ENCODE measurements at regions not wholly inside any gene's neighbourhood (a gene's known extent, or its start where the extent isn't known, plus 50 kb on each side); places are given as distances from the start of the nearest gene placed in this dataset.
"Not testable (repeated sequence)": the region's sequence is repeated elsewhere in the genome, so short reads cannot be mapped to it uniquely, and the experiment has no call there.

DNA sequence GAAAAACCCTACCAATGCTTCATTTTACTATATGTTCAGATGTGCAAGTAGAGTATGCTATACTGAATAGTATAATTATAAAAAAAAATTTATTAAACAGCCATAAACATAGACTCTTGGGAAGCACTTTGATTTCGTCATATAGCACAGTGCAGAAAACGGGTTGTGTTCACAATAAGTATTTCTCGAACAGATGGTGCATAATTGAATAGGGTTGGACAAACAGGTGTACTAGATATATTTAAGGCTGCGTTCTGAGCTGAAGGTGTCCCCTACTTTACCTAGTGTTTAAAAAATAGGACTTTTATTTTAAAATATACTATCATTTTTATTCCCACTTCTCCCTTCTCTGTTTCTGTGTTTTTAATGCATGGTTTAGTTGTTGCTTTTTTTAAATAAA lies 841.5 kb downstream of the ANKRD7 start:
- no peak overlapping the region for H3K4me3 ChIP-seq (ENCODE audit: low read depth, low read length)
- H3K27me3 ChIP-seq (ENCODE audit: control insufficient read depth, insufficient read depth, low read length): no peaks in the 10 kb centered on the region
- no peak for DNase-seq (ENCODE audit: low read depth)
- no peaks in the 10 kb centered on the region for H3K36me3 ChIP-seq (ENCODE audit: control insufficient read depth, insufficient read depth, low read length)
- TF ChIP-seq, protein P1, sequence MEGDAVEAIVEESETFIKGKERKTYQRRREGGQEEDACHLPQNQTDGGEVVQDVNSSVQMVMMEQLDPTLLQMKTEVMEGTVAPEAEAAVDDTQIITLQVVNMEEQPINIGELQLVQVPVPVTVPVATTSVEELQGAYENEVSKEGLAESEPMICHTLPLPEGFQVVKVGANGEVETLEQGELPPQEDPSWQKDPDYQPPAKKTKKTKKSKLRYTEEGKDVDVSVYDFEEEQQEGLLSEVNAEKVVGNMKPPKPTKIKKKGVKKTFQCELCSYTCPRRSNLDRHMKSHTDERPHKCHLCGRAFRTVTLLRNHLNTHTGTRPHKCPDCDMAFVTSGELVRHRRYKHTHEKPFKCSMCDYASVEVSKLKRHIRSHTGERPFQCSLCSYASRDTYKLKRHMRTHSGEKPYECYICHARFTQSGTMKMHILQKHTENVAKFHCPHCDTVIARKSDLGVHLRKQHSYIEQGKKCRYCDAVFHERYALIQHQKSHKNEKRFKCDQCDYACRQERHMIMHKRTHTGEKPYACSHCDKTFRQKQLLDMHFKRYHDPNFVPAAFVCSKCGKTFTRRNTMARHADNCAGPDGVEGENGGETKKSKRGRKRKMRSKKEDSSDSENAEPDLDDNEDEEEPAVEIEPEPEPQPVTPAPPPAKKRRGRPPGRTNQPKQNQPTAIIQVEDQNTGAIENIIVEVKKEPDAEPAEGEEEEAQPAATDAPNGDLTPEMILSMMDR (IDR thresholded peaks at IDR 0.05; ENCODE audit: insufficient read depth, low read length, poor library complexity, severe bottlenecking): no peak

DNA sequence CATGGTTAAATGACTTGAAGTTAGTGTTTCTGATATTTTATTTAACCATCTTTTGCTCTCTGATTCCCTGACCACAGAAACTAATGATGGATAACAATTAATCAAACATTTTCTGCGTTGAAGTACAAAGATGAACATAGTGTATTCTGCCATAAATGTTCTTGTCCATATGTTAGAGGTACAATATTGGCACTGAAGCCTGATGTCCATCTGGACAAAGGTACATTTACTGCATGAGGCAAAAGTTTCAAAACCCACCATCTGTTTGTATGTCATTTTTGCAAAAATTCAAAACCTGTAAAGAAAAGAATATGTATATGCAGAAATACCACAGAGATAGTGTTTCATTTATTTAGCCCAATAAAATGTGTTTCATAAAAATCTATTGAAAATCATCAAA lies 861.5 kb downstream of the ANKRD7 start:
- no peak for DNase-seq (ENCODE audit: low read depth)
- no peaks in the 10 kb centered on the region for H3K27me3 ChIP-seq (ENCODE audit: control insufficient read depth, insufficient read depth, low read length)
- TF ChIP-seq, protein P1 (IDR thresholded peaks at IDR 0.05; ENCODE audit: insufficient read depth, low read length, poor library complexity, severe bottlenecking): no peak
- H3K4me3 ChIP-seq (ENCODE audit: low read depth, low read length): no peak overlapping the region
- no peaks in the 10 kb centered on the region for H3K36me3 ChIP-seq (ENCODE audit: control insufficient read depth, insufficient read depth, low read length)

DNA sequence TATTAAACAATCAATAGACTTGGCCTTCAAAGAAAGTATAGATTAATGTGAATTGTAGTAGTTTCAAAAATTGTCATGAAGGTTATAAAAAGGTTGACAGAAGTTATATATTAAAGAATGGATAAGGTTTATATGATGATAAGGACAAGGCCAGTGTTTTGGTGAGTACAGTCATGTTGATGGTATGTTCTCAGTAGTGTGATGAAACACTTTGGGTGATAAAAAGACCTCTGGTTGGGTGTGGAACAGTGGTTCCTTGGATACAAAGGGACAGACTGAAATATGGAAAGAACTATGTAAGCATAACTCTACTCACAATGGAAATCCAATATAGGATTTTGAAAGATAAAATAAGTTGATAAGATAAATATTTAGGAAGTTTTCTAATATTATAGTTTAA lies 866.3 kb downstream of the ANKRD7 start:
- Histone ChIP-seq H3K27me3 (ENCODE audit: control insufficient read depth, insufficient read depth, low read length) (no peaks in the 10 kb centered on the region), H3K4me3 (ENCODE audit: low read depth, low read length) (no peak overlapping the region), H3K36me3 (ENCODE audit: control insufficient read depth, insufficient read depth, low read length) (no peaks in the 10 kb centered on the region)
- TF ChIP-seq, protein P1 (IDR thresholded peaks at IDR 0.05; ENCODE audit: insufficient read depth, low read length, poor library complexity, severe bottlenecking): no peak
- no peak for DNase-seq (ENCODE audit: low read depth)

DNA sequence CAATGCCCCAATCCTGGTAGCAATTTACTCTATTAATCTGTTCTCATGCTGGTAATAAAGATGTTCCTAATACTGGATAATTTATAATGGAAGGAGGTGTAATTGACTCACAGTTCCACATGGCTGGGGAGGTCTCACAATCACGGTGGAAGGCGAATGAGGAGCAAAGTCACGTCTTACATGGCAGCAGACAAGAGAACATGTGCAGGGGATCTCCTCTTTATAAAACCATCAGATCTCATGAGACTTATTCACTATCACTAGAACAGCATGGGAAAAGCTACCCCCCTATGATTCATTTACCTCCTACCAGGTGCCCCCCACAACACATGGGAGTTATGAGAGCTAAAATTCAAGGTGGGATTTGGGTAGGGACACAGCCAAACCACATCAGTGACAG lies 872.2 kb downstream of the ANKRD7 start:
- DNase-seq (ENCODE audit: low read depth): no peak
- Histone ChIP-seq H3K4me3 (ENCODE audit: low read depth, low read length) (no peak overlapping the region), H3K36me3 (ENCODE audit: control insufficient read depth, insufficient read depth, low read length) (no peaks in the 10 kb centered on the region), H3K27me3 (ENCODE audit: control insufficient read depth, insufficient read depth, low read length) (no peaks in the 10 kb centered on the region)
- TF ChIP-seq, protein P1 (IDR thresholded peaks at IDR 0.05; ENCODE audit: insufficient read depth, low read length, poor library complexity, severe bottlenecking): no peak

DNA sequence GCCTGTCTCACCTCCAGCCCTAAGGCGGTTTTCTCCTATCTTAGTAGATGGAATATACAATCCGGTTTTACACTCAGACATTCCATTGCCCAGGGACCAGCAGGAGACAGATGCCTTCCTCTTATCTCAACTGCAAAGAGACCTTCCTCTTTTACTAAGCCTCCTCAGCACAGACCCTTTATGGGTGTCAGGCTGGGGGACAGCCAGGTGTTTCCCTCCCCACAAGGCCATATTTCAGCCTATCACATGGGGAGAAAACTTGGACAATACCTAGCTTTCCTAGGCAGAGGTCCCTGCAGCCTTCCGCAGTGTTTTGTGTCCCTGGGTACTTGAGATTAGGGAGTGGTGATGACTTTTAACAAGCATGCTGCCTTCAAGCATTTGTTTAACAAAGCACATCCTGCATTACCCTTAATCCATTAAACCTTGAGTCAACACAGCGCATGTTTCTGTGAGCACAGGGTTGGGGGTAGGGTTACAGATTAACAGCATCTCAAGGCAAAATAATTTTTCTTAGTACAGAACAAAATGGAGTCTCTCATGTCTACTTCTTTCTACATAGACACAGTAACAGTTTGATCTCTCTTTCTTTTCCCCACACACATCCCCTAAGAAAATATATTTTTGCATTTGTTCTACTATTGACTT lies 876.2 kb downstream of the ANKRD7 start:
- not testable (repeated sequence) for H3K36me3 ChIP-seq (ENCODE audit: control insufficient read depth, insufficient read depth, low read length); H3K4me3 ChIP-seq (ENCODE audit: low read depth, low read length); H3K27me3 ChIP-seq (ENCODE audit: control insufficient read depth, insufficient read depth, low read length)
- peak; percentile 2 for DNase-seq (ENCODE audit: low read depth)

DNA sequence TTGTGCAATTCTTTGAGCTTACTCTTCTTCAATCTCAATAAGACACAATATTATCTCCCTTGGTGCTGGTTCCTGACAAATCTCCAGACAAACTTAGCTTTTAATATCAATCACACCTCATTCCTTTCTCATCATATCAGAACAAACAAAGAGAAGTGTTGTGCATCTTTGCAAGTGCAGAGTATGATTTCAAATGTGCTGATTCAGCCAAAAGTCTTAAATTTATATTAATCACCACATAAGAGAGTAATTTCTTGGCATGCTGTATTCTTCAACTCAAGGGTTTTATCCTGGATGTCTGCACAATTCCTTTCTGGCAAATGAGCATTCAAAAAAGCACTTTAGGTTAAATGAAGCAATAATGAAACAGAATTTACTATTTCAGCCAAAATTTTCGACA lies 877.8 kb downstream of the ANKRD7 start:
- DNase-seq (ENCODE audit: low read depth): no peak
- Histone ChIP-seq H3K4me3 (ENCODE audit: low read depth, low read length) (no peak overlapping the region), H3K36me3 (ENCODE audit: control insufficient read depth, insufficient read depth, low read length) (no peaks in the 10 kb centered on the region), H3K27me3 (ENCODE audit: control insufficient read depth, insufficient read depth, low read length) (no peaks in the 10 kb centered on the region)
- TF ChIP-seq, protein P1 (IDR thresholded peaks at IDR 0.05; ENCODE audit: insufficient read depth, low read length, poor library complexity, severe bottlenecking): no peak
